GM23338 (cell line): ENCODE measurements at regions not wholly inside any gene's neighbourhood (a gene's known extent, or its start where the extent isn't known, plus 50 kb on each side); places are given as distances from the start of the nearest gene placed in this dataset.

Experiments used
- ATAC-seq: fragments of 200-7000 bp; cut with Tn5 transposase; 3 replicates; pipeline ENCODE4 v1.9.1; 2020
- DNase-seq: peaks from one replicate; pipeline ENCODE4 v3.0.0-alpha.2; 2015; ENCODE audit warnings: low spot score
- H2AFZ ChIP-seq: fragments of 200-600 bp; sonication (generic); 2 replicates; pipeline ENCODE4 v1.8.0; 2016; ENCODE audit warnings: antibody characterized with exemption, mild to moderate bottlenecking, moderate library complexity
- H3F3A ChIP-seq: fragments of 200-600 bp; sonication (generic); replicated peaks from 2 replicates; pipeline ENCODE4 v1.8.0; 2017; ENCODE audit warnings: antibody characterized with exemption, mixed run types, low read depth
- H3K27ac ChIP-seq: fragments of 200-600 bp; sonication (generic); 2 replicates; pipeline ENCODE4 v1.6.1; 2016; ENCODE audit warnings: low read depth
- H3K27me3 ChIP-seq: fragments of 200-600 bp; sonication (generic); 2 replicates; pipeline ENCODE4 v1.8.0; 2016; ENCODE audit warnings: mild to moderate bottlenecking, mixed run types, moderate library complexity; ENCODE audit not compliant: insufficient read depth
- H3K36me3 ChIP-seq: fragments of 200-600 bp; sonication (generic); 2 replicates; pipeline ENCODE4 v1.8.0; 2016; ENCODE audit warnings: mild to moderate bottlenecking; ENCODE audit not compliant: insufficient read depth
- H3K4me1 ChIP-seq: fragments of 200-600 bp; sonication (generic); 2 replicates; pipeline ENCODE4 v1.8.0; 2016; ENCODE audit warnings: mild to moderate bottlenecking, moderate library complexity; ENCODE audit not compliant: insufficient read depth
- H3K4me2 ChIP-seq: fragments of 200-600 bp; sonication (generic); 2 replicates; pipeline ENCODE4 v1.7.1; 2017; ENCODE audit warnings: mixed run types
- H3K4me3 ChIP-seq: fragments of 200-600 bp; sonication (generic); 2 replicates; pipeline ENCODE4 v1.6.1; 2016; ENCODE audit warnings: mixed run types
- H3K79me2 ChIP-seq: fragments of 200-600 bp; sonication (generic); replicated peaks from 2 replicates; pipeline ENCODE4 v1.8.0; 2017; ENCODE audit warnings: mild to moderate bottlenecking; ENCODE audit not compliant: insufficient read depth
- H3K9me2 ChIP-seq: fragments of 200-600 bp; sonication (generic); 2 replicates; pipeline ENCODE4 v1.8.0; 2017; ENCODE audit not compliant: insufficient read depth
- H4K20me1 ChIP-seq: fragments of 200-600 bp; sonication (generic); replicated peaks from 2 replicates; pipeline ENCODE4 v1.8.0; 2017; ENCODE audit warnings: mild to moderate bottlenecking; ENCODE audit not compliant: insufficient read depth
- H3K27ac Mint-ChIP-seq: 2 replicates; pipeline ENCODE4 v1.8.0; 2020; ENCODE audit warnings: inconsistent platforms, mild to moderate bottlenecking, moderate library complexity, mixed read lengths
- H3K27me3 Mint-ChIP-seq: 3 replicates; pipeline ENCODE4 v1.8.0; 2022; ENCODE audit warnings: low read depth, mild to moderate bottlenecking, moderate library complexity, mixed read lengths, inconsistent platforms; ENCODE audit not compliant: insufficient read depth, poor library complexity
- H3K36me3 Mint-ChIP-seq: 3 replicates; pipeline ENCODE4 v1.8.0; 2021; ENCODE audit warnings: low read depth, mild to moderate bottlenecking, inconsistent platforms, moderate library complexity, mixed read lengths
- H3K4me1 Mint-ChIP-seq: 3 replicates; pipeline ENCODE4 v1.8.0; 2020; ENCODE audit warnings: mild to moderate bottlenecking, inconsistent platforms, mixed read lengths
- H3K4me3 Mint-ChIP-seq: 3 replicates; pipeline ENCODE4 v1.8.0; 2021; ENCODE audit warnings: moderate library complexity, mild to moderate bottlenecking, inconsistent platforms, mixed read lengths
- H3K9me3 Mint-ChIP-seq: 3 replicates; pipeline ENCODE4 v1.8.0; 2020; ENCODE audit warnings: moderate library complexity, mild to moderate bottlenecking, inconsistent platforms, mixed read lengths
- CREB1 ChIP-seq: fragments of 250-450 bp; sonication (Bioruptor Pico); IDR thresholded peaks from 2 replicates; pipeline ENCODE4 v1.5.0; 2020; ENCODE audit warnings: low read depth, mild to moderate bottlenecking, moderate library complexity
- CTCF ChIP-seq, 2 experiments: fragments of 200-600 bp in 1 of 2; sonication (generic) in 1 of 2; conservative IDR thresholded peaks; 2 replicates each; pipeline versions ENCODE4 v1.5.1 to v1.6.1; 2016 to 2017; ENCODE audit warnings: antibody characterized with exemption in 2 of 2, low read depth in 2 of 2, mild to moderate bottlenecking in 2 of 2, moderate library complexity in 1 of 2
- EZH2 ChIP-seq: fragments of 200-600 bp; sonication (generic); IDR thresholded peaks from one replicate; pipeline ENCODE4 v1.8.0; 2017; ENCODE audit warnings: antibody characterized with exemption, mild to moderate bottlenecking, low read depth; ENCODE audit not compliant: unreplicated experiment
- EZH2phosphoT487 ChIP-seq: fragments of 200-600 bp; sonication (generic); IDR thresholded peaks from one replicate; pipeline ENCODE4 v1.8.1; 2018; ENCODE audit warnings: antibody characterized with exemption; ENCODE audit not compliant: unreplicated experiment
- JUNB ChIP-seq: IDR thresholded peaks from one replicate; pipeline ENCODE4 v1.6.1; 2016; ENCODE audit warnings: antibody characterized with exemption; ENCODE audit not compliant: unreplicated experiment
- NANOG ChIP-seq: IDR thresholded peaks from 2 replicates; pipeline ENCODE4 v1.6.1; 2016; ENCODE audit warnings: antibody characterized with exemption, borderline replicate concordance
- POLR2AphosphoS5 ChIP-seq: IDR thresholded peaks from 2 replicates; pipeline ENCODE4 v1.6.1; 2016; ENCODE audit warnings: antibody characterized with exemption, low read depth
- STAT1 ChIP-seq: IDR thresholded peaks from one replicate; pipeline ENCODE4 v1.6.1; 2016; ENCODE audit warnings: antibody characterized with exemption; ENCODE audit not compliant: unreplicated experiment
- ZNF114 ChIP-seq: fragments of 250-450 bp; sonication (Bioruptor Pico); IDR thresholded peaks from 2 replicates; pipeline ENCODE4 v1.5.0; 2020; ENCODE audit warnings: mild to moderate bottlenecking, moderate library complexity
- ZNF331 ChIP-seq: fragments of 250-450 bp; sonication (Bioruptor Pico); IDR thresholded peaks from 2 replicates; pipeline ENCODE4 v1.5.0; 2020; ENCODE audit warnings: low read depth, mild to moderate bottlenecking, moderate library complexity
- TF ChIP-seq, protein P1 (sequence below): IDR thresholded peaks from one replicate; pipeline ENCODE4 v1.6.1; 2018; ENCODE audit warnings: antibody characterized with exemption; ENCODE audit not compliant: unreplicated experiment
- TF ChIP-seq, protein P2 (sequence below): IDR thresholded peaks from 2 replicates; pipeline ENCODE4 v1.6.1; 2016; ENCODE audit warnings: antibody characterized with exemption
- TF ChIP-seq, protein P3 (sequence below): fragments of 250-450 bp; sonication (Bioruptor Pico); IDR thresholded peaks from 2 replicates; pipeline ENCODE4 v1.5.0; 2020; ENCODE audit warnings: mild to moderate bottlenecking, moderate library complexity

DNA sequence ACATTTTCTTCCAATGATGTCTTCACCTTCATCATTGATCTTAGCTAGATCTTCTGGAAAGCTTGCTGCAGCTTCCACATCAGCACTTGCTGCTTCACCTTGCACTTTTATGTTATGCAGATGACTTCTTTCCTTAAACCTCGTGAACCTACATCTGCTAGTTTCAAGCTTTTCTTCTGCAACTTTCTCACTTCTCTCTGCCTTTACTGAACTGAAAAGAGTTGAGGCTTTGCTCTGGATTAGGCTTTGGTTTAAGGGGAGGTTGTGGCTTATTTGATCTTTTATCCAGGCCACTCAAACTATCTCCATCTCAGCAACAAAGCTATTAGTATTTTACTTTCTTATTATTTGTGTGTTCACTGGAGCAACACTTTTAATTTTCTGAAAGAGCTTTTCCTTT is 125.5 kb upstream of the POM121L12 start:
- Mint-ChIP-seq H3K4me3 (no peak overlapping the region), H3K9me3 (peaks cover 32% of the 10 kb centered on the region), H3K36me3 (peaks cover 38% of the 10 kb centered on the region), H3K4me1 (no peaks in the 10 kb centered on the region), H3K27me3 (no peaks in the 10 kb centered on the region), H3K27ac (no peak overlapping the region)
- Histone ChIP-seq H3K9me2 (no peaks in the 10 kb centered on the region), H3K79me2 (no peaks in the 10 kb centered on the region), H2AFZ (no peak overlapping the region), H3K36me3 (peaks cover 11% of the 10 kb centered on the region), H3K27me3 (no peaks in the 10 kb centered on the region), H3K27ac (no peak overlapping the region), H3K4me3 (no peak overlapping the region), H3F3A (no peaks in the 10 kb centered on the region), H4K20me1 (no peaks in the 10 kb centered on the region), H3K4me1 (no peaks in the 10 kb centered on the region), H3K4me2 (no peak overlapping the region)
- DNase-seq (no peak), ATAC-seq (no peak)
- TF ChIP-seq, protein P1, sequence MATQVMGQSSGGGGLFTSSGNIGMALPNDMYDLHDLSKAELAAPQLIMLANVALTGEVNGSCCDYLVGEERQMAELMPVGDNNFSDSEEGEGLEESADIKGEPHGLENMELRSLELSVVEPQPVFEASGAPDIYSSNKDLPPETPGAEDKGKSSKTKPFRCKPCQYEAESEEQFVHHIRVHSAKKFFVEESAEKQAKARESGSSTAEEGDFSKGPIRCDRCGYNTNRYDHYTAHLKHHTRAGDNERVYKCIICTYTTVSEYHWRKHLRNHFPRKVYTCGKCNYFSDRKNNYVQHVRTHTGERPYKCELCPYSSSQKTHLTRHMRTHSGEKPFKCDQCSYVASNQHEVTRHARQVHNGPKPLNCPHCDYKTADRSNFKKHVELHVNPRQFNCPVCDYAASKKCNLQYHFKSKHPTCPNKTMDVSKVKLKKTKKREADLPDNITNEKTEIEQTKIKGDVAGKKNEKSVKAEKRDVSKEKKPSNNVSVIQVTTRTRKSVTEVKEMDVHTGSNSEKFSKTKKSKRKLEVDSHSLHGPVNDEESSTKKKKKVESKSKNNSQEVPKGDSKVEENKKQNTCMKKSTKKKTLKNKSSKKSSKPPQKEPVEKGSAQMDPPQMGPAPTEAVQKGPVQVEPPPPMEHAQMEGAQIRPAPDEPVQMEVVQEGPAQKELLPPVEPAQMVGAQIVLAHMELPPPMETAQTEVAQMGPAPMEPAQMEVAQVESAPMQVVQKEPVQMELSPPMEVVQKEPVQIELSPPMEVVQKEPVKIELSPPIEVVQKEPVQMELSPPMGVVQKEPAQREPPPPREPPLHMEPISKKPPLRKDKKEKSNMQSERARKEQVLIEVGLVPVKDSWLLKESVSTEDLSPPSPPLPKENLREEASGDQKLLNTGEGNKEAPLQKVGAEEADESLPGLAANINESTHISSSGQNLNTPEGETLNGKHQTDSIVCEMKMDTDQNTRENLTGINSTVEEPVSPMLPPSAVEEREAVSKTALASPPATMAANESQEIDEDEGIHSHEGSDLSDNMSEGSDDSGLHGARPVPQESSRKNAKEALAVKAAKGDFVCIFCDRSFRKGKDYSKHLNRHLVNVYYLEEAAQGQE, result no peak
- no peak for TF ChIP-seq NANOG
- no peak for TF ChIP-seq EZH2phosphoT487
- TF ChIP-seq ZNF331, result no peak
- no peak for TF ChIP-seq STAT1
- TF ChIP-seq, protein P2, sequence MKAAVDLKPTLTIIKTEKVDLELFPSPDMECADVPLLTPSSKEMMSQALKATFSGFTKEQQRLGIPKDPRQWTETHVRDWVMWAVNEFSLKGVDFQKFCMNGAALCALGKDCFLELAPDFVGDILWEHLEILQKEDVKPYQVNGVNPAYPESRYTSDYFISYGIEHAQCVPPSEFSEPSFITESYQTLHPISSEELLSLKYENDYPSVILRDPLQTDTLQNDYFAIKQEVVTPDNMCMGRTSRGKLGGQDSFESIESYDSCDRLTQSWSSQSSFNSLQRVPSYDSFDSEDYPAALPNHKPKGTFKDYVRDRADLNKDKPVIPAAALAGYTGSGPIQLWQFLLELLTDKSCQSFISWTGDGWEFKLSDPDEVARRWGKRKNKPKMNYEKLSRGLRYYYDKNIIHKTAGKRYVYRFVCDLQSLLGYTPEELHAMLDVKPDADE, result no peak
- no peak for TF ChIP-seq JUNB
- TF ChIP-seq, protein P3, sequence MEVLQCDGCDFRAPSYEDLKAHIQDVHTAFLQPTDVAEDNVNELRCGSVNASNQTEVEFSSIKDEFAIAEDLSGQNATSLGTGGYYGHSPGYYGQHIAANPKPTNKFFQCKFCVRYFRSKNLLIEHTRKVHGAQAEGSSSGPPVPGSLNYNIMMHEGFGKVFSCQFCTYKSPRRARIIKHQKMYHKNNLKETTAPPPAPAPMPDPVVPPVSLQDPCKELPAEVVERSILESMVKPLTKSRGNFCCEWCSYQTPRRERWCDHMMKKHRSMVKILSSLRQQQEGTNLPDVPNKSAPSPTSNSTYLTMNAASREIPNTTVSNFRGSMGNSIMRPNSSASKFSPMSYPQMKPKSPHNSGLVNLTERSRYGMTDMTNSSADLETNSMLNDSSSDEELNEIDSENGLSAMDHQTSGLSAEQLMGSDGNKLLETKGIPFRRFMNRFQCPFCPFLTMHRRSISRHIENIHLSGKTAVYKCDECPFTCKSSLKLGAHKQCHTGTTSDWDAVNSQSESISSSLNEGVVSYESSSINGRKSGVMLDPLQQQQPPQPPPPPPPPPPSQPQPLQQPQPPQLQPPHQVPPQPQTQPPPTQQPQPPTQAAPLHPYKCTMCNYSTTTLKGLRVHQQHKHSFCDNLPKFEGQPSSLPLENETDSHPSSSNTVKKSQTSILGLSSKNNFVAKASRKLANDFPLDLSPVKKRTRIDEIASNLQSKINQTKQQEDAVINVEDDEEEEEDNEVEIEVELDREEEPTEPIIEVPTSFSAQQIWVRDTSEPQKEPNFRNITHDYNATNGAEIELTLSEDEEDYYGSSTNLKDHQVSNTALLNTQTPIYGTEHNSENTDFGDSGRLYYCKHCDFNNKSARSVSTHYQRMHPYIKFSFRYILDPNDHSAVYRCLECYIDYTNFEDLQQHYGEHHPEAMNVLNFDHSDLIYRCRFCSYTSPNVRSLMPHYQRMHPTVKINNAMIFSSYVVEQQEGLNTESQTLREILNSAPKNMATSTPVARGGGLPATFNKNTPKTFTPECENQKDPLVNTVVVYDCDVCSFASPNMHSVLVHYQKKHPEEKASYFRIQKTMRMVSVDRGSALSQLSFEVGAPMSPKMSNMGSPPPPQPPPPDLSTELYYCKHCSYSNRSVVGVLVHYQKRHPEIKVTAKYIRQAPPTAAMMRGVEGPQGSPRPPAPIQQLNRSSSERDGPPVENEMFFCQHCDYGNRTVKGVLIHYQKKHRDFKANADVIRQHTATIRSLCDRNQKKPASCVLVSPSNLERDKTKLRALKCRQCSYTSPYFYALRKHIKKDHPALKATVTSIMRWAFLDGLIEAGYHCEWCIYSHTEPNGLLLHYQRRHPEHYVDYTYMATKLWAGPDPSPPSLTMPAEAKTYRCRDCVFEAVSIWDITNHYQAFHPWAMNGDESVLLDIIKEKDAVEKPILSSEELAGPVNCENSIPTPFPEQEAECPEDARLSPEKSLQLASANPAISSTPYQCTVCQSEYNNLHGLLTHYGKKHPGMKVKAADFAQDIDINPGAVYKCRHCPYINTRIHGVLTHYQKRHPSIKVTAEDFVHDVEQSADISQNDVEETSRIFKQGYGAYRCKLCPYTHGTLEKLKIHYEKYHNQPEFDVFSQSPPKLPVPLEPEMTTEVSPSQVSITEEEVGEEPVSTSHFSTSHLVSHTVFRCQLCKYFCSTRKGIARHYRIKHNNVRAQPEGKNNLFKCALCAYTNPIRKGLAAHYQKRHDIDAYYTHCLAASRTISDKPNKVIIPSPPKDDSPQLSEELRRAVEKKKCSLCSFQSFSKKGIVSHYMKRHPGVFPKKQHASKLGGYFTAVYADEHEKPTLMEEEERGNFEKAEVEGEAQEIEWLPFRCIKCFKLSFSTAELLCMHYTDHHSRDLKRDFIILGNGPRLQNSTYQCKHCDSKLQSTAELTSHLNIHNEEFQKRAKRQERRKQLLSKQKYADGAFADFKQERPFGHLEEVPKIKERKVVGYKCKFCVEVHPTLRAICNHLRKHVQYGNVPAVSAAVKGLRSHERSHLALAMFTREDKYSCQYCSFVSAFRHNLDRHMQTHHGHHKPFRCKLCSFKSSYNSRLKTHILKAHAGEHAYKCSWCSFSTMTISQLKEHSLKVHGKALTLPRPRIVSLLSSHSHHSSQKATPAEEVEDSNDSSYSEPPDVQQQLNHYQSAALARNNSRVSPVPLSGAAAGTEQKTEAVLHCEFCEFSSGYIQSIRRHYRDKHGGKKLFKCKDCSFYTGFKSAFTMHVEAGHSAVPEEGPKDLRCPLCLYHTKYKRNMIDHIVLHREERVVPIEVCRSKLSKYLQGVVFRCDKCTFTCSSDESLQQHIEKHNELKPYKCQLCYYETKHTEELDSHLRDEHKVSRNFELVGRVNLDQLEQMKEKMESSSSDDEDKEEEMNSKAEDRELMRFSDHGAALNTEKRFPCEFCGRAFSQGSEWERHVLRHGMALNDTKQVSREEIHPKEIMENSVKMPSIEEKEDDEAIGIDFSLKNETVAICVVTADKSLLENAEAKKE (CRISPR knock-in tag), result no peak
- no peak for TF ChIP-seq POLR2AphosphoS5
- no peak for TF ChIP-seq ZNF114
- no peak for TF ChIP-seq EZH2
- TF ChIP-seq CREB1, result no peak
- no peak for TF ChIP-seq CTCF (conservative IDR thresholded peaks at IDR 0.05; ENCODE audit: low read depth in 2 of 2)
